ENCODE measurements at regions not wholly inside any gene's neighbourhood (a gene's known extent, or its start where the extent isn't known, plus 50 kb on each side); places are given as distances from the start of the nearest gene placed in this dataset.

GRCh38 chr9:107431461-107431860 is 58.1 kb downstream of the KLF4 start:
- no peak for DNase-seq (ENCODE audit: low spot score)

- DNase-seq (ENCODE audit: low spot score): no peak
Observed at GRCh38 chr9:107430071-107430470, 59.5 kb downstream of the KLF4 start.

GRCh38 chr9:107426126-107426525 is 63.4 kb downstream of the KLF4 start:
- no peak for DNase-seq (ENCODE audit: low spot score)

- DNase-seq (ENCODE audit: low spot score): peak; percentile 20
Observed at GRCh38 chr9:107425101-107426025, 64.2 kb downstream of the KLF4 start.

GRCh38 chr9:107423540-107423939 is 66.0 kb downstream of the KLF4 start:
- DNase-seq (ENCODE audit: low spot score): no peak

GRCh38 chr9:107422189-107423185 is 67.1 kb downstream of the KLF4 start:
- peak; percentile 27 for DNase-seq (ENCODE audit: low spot score)

- DNase-seq (ENCODE audit: low spot score): no peak
Observed at GRCh38 chr9:107410420-107410819, 79.1 kb downstream of the KLF4 start.

GRCh38 chr9:107409581-107410389 is 79.8 kb downstream of the KLF4 start:
- no peak for DNase-seq (ENCODE audit: low spot score)

GRCh38 chr9:107407675-107408074 is 81.9 kb downstream of the KLF4 start:
- no peak for DNase-seq (ENCODE audit: low spot score)

- no peak for DNase-seq (ENCODE audit: low spot score)
Observed at GRCh38 chr9:107405511-107405910, 84.1 kb downstream of the KLF4 start.

GRCh38 chr9:107404736-107405135 is 84.8 kb downstream of the KLF4 start:
- no peak for DNase-seq (ENCODE audit: low spot score)

GRCh38 chr9:107404161-107404560 is 85.4 kb downstream of the KLF4 start:
- DNase-seq (ENCODE audit: low spot score): no peak

- DNase-seq (ENCODE audit: low spot score): no peak
Observed at GRCh38 chr9:107397076-107398044, 92.2 kb downstream of the KLF4 start.

- no peak for DNase-seq (ENCODE audit: low spot score)
Observed at GRCh38 chr9:107394264-107394663, 95.3 kb downstream of the KLF4 start.

- no peak for DNase-seq (ENCODE audit: low spot score)
Observed at GRCh38 chr9:107390778-107391177, 98.8 kb downstream of the KLF4 start.

GRCh38 chr9:107390279-107390678 is 99.3 kb downstream of the KLF4 start:
- DNase-seq (ENCODE audit: low spot score): no peak

GRCh38 chr9:107389617-107390071 is 99.9 kb downstream of the KLF4 start:
- DNase-seq (ENCODE audit: low spot score): no peak

GRCh38 chr9:107388890-107389289 is 100.7 kb downstream of the KLF4 start:
- DNase-seq (ENCODE audit: low spot score): no peak

GRCh38 chr9:107387409-107387808 is 102.2 kb downstream of the KLF4 start:
- DNase-seq (ENCODE audit: low spot score): no peak

- DNase-seq (ENCODE audit: low spot score): no peak
Observed at GRCh38 chr9:107386396-107386795, 103.2 kb downstream of the KLF4 start.
